Right lobe of liver (tissue), 4 donors: ENCODE measurements at regions not wholly inside any gene's neighbourhood (a gene's known extent, or its start where the extent isn't known, plus 50 kb on each side); places are given as distances from the start of the nearest gene placed in this dataset.

ENCODE experiments used
- POLR2A ChIP-seq: fragments of 450-650 bp; IDR thresholded peaks from one replicate; pipeline ENCODE4 v1.6.1; 2017; ENCODE audit warnings: antibody characterized with exemption, mild to moderate bottlenecking
- TF ChIP-seq, protein P1 (sequence below), 4 donors: fragments of 200-600 bp in 3 of 4; fragments of 450-650 bp in 1 of 4; IDR thresholded peaks; one replicate each; pipeline versions ENCODE4 v1.5.1 to v1.8.0; 2016 to 2022; ENCODE audit warnings: antibody characterized with exemption in 4 of 4, mild to moderate bottlenecking in 2 of 4
- donor health status: DM: no; HTN: no; CAD: no.
- donor health status: DM: no; HTN: no; CAD: no.
- donor health status: DM: no; HTN: yes; CAD: no.

DNA sequence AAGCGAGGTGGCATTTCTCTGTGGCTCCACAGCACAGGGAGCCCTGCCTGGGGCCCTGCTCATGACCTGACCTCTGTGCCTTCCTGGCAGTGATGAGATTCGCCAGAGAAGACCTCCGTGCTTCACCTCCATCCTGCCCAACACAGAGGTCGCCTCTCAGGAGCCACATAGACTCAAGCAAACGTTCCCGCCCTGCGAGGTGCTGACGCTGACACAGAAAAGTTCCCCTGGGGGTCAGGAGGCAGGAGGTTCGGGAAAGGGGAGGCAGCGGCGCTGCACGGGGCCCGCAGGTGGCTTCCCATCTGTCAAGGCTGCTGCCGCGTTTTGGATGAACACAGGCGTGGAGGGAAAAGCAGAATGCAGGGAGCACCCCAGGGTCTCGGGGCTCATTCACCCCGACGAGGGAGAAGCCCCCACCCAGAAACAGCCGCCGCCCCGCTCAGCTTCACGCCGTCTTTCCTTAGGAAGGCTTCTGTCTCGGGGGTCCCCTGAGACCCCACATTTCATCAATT, 579.6 kb upstream of the SALL3 start:
- TF ChIP-seq, protein P1, sequence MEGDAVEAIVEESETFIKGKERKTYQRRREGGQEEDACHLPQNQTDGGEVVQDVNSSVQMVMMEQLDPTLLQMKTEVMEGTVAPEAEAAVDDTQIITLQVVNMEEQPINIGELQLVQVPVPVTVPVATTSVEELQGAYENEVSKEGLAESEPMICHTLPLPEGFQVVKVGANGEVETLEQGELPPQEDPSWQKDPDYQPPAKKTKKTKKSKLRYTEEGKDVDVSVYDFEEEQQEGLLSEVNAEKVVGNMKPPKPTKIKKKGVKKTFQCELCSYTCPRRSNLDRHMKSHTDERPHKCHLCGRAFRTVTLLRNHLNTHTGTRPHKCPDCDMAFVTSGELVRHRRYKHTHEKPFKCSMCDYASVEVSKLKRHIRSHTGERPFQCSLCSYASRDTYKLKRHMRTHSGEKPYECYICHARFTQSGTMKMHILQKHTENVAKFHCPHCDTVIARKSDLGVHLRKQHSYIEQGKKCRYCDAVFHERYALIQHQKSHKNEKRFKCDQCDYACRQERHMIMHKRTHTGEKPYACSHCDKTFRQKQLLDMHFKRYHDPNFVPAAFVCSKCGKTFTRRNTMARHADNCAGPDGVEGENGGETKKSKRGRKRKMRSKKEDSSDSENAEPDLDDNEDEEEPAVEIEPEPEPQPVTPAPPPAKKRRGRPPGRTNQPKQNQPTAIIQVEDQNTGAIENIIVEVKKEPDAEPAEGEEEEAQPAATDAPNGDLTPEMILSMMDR (IDR thresholded peaks at IDR 0.05), result no peak
- TF ChIP-seq POLR2A, result no peak
